ENCODE measurements at regions not wholly inside any gene's neighbourhood (a gene's known extent, or its start where the extent isn't known, plus 50 kb on each side); places are given as distances from the start of the nearest gene placed in this dataset.

DNA sequence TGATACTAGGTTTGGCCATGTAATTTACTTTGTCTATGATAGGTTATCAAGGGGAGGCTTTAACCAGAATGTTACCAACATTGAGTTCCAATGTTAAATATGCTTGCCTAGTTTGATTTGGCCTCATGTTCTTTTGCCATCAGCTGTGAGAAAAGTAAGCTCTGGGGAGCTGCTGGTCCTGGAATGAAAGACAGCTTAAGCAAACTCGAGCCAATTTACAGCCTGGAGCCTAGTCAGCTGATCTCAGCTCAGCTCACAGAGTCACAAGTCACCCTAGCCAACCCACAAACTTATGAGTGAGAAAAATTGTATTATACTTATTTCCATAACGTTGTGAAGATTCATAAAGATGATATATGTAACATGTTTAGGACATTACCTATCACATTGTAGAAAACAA is 426.7 kb downstream of the RWDD3 start:
- TF ChIP-seq ESRRB (CRISPR knock-in tag; IDR thresholded peaks at IDR 0.05; ENCODE audit: borderline replicate concordance) (no peak), MXI1 (IDR thresholded peaks at IDR 0.05; ENCODE audit: low read depth, low read length) (no peak), RBFOX2 (IDR thresholded peaks at IDR 0.05; ENCODE audit: low read depth, low read length) (no peak), SMAD2 (IDR thresholded peaks at IDR 0.05; ENCODE audit: low read depth, low read length) (no peak), NR2C1 (IDR thresholded peaks at IDR 0.05) (no peak), NR2C1 (tag; IDR thresholded peaks at IDR 0.05) (no peak), POLR2A (conservative IDR thresholded peaks at IDR 0.05) (no peak), NCOA6 (IDR thresholded peaks at IDR 0.05) (no peak), ILK (tag; IDR thresholded peaks at IDR 0.05; ENCODE audit: borderline replicate concordance, low read depth) (no peak), LEF1 (IDR thresholded peaks at IDR 0.05) (no peak), ZC3H8 (IDR thresholded peaks at IDR 0.05) (no peak), ZNF707 (CRISPR knock-in tag; conservative IDR thresholded peaks at IDR 0.05) (no peak), NCOR1 (IDR thresholded peaks at IDR 0.05) (no peak), MYBL2 (IDR thresholded peaks at IDR 0.05; ENCODE audit: low read depth) (no peak), MYBL2 (CRISPR knock-in tag; IDR thresholded peaks at IDR 0.05; ENCODE audit: borderline replicate concordance) (no peak), CEBPB (tag; IDR thresholded peaks at IDR 0.05) (no peak), BHLHE40 (IDR thresholded peaks at IDR 0.05; ENCODE audit: low read length) (no peak)
- TF ChIP-seq, protein P1, sequence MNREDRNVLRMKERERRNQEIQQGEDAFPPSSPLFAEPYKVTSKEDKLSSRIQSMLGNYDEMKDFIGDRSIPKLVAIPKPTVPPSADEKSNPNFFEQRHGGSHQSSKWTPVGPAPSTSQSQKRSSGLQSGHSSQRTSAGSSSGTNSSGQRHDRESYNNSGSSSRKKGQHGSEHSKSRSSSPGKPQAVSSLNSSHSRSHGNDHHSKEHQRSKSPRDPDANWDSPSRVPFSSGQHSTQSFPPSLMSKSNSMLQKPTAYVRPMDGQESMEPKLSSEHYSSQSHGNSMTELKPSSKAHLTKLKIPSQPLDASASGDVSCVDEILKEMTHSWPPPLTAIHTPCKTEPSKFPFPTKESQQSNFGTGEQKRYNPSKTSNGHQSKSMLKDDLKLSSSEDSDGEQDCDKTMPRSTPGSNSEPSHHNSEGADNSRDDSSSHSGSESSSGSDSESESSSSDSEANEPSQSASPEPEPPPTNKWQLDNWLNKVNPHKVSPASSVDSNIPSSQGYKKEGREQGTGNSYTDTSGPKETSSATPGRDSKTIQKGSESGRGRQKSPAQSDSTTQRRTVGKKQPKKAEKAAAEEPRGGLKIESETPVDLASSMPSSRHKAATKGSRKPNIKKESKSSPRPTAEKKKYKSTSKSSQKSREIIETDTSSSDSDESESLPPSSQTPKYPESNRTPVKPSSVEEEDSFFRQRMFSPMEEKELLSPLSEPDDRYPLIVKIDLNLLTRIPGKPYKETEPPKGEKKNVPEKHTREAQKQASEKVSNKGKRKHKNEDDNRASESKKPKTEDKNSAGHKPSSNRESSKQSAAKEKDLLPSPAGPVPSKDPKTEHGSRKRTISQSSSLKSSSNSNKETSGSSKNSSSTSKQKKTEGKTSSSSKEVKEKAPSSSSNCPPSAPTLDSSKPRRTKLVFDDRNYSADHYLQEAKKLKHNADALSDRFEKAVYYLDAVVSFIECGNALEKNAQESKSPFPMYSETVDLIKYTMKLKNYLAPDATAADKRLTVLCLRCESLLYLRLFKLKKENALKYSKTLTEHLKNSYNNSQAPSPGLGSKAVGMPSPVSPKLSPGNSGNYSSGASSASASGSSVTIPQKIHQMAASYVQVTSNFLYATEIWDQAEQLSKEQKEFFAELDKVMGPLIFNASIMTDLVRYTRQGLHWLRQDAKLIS (CRISPR knock-in tag; IDR thresholded peaks at IDR 0.05), result no peak
- TF ChIP-seq, protein P2, sequence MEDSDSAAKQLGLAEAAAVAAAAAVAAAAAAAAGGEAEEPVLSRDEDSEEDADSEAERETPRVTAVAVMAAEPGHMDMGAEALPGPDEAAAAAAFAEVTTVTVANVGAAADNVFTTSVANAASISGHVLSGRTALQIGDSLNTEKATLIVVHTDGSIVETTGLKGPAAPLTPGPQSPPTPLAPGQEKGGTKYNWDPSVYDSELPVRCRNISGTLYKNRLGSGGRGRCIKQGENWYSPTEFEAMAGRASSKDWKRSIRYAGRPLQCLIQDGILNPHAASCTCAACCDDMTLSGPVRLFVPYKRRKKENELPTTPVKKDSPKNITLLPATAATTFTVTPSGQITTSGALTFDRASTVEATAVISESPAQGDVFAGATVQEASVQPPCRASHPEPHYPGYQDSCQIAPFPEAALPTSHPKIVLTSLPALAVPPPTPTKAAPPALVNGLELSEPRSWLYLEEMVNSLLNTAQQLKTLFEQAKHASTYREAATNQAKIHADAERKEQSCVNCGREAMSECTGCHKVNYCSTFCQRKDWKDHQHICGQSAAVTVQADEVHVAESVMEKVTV (CRISPR knock-in tag; IDR thresholded peaks at IDR 0.05), result no peak
- Histone ChIP-seq H3K27me3 (ENCODE audit: control insufficient read depth in 2 of 2, insufficient read depth in 2 of 2, low read length in 2 of 2) (no peaks in the 10 kb centered on the region), H3K4me1 (replicated peaks in 1 of 2; ENCODE audit: control insufficient read depth in 2 of 2, insufficient read depth in 2 of 2, low read length in 2 of 2) (no peaks in the 10 kb centered on the region), H3K4me3 (no peak overlapping the region), H3K79me2 (ENCODE audit: control insufficient read depth, insufficient read depth, low read length) (no peaks in the 10 kb centered on the region), H3K9me3 (replicated peaks; ENCODE audit: control insufficient read depth, insufficient read depth, low read depth, low read length) (no peaks in the 10 kb centered on the region), H3K27ac (ENCODE audit: extremely low read depth, low read depth, low read length) (no peak overlapping the region), H3K9ac (ENCODE audit: insufficient read depth in 1 of 2, low read depth in 2 of 2, low read length in 2 of 2) (no peak overlapping the region), H3K36me3 (ENCODE audit: control insufficient read depth, insufficient read depth, low read length) (no peaks in the 10 kb centered on the region), H3K4me2 (ENCODE audit: insufficient read depth, low read length) (no peak overlapping the region), H3K9me1 (ENCODE audit: control insufficient read depth, insufficient read depth, low read length) (no peaks in the 10 kb centered on the region), H4K20me1 (replicated peaks; ENCODE audit: control insufficient read depth, insufficient read depth, low read length) (no peaks in the 10 kb centered on the region), H2AFZ (ENCODE audit: low read depth, low read length) (no peak overlapping the region)
- no TSS peak for BruUV-seq (replicated peaks)
- intact Hi-C loops (cut with micrococcal nuclease) (no loop called here), in situ Hi-C loops (cut with MboI) (no loop called here)
- ChIA-PET CTCF (ENCODE audit: low intra/inter-chr PET ratio) (no interaction called here), POLR2A (interaction anchor here (0.7 kb wide), 1 partner anchor 1419 kb away, joined by 4 read pairs; no protein-coding TSS in a partner anchor)
- 0% methylated on average over 2 of the region's 2 CpGs for WGBS (ENCODE audit: insufficient coverage, low coverage, missing lambda C conversion rate)
- FAIRE-seq, result no peak
- no peak for ATAC-seq
- DNase-seq (ENCODE audit: extremely low read depth in 1 of 4, low spot score in 3 of 4), result no peak
